Kidney (tissue), 13 donors: ENCODE measurements at regions not wholly inside any gene's neighbourhood (a gene's known extent, or its start where the extent isn't known, plus 50 kb on each side); places are given as distances from the start of the nearest gene placed in this dataset.

Experiments used
- DNase-seq, 5 donors: peaks; one replicate each; pipeline ENCODE4 v3.0.0-alpha.2; 2013 to 2020
- FAIRE-seq: peaks from 2 replicates; lab custom pipeline; 2012; peaks lifted over from hg19 to GRCh38; lab: Jason Lieb, UNC
- H3K27ac ChIP-seq, 2 donors: one replicate each; pipeline ENCODE4 v1.7.0; 2013; ENCODE audit warnings: low read depth in 2 of 2, low read length in 2 of 2, inconsistent platforms in 1 of 2
- H3K27me3 ChIP-seq: one replicate; pipeline ENCODE4 v1.7.1; 2013; ENCODE audit warnings: low read length, inconsistent platforms; ENCODE audit not compliant: control insufficient read depth, insufficient read depth
- H3K36me3 ChIP-seq, 3 donors: one replicate each; pipeline versions ENCODE4 v1.7.0 to v1.7.1; 2013; ENCODE audit warnings: low read length in 3 of 3, control low read depth in 1 of 3, inconsistent platforms in 1 of 3; ENCODE audit not compliant: insufficient read depth in 3 of 3, control insufficient read depth in 2 of 3
- H3K4me1 ChIP-seq, 3 donors: one replicate each; pipeline versions ENCODE4 v1.7.0 to v1.7.1; 2013; ENCODE audit warnings: low read length in 3 of 3, inconsistent platforms in 1 of 3, low read depth in 1 of 3; ENCODE audit not compliant: control insufficient read depth in 2 of 3, insufficient read depth in 2 of 3
- H3K4me3 ChIP-seq, 3 donors: one replicate each; pipeline versions ENCODE4 v1.7.0 to v1.8.1; 2013; ENCODE audit warnings: low read length in 3 of 3, control low read depth in 1 of 3, inconsistent platforms in 1 of 3
- H3K9ac ChIP-seq, 3 donors: one replicate each; pipeline versions ENCODE4 v1.7.0 to v1.7.1; 2013; ENCODE audit warnings: low read length in 3 of 3, control low read depth in 1 of 3, inconsistent platforms in 1 of 3
- H3K9me3 ChIP-seq, 3 donors: one replicate each; pipeline versions ENCODE4 v1.7.0 to v1.7.1; 2013; ENCODE audit warnings: low read length in 3 of 3, control low read depth in 1 of 3, inconsistent platforms in 1 of 3; ENCODE audit not compliant: control insufficient read depth in 2 of 3, insufficient read depth in 1 of 3
- intact Hi-C: fragments of 100-400 bp; cut with DNase I; formaldehyde crosslinking; loops from one replicate; pipeline ENCODE4 v1.11.1; 2022
- TF ChIP-seq, protein P1 (sequence below): IDR thresholded peaks from 3 replicates; pipeline ENCODE4 v1.5.1; 2012; ENCODE audit warnings: mild to moderate bottlenecking, moderate library complexity, borderline replicate concordance; ENCODE audit not compliant: insufficient read depth; ENCODE audit errors: extremely low read depth
- donor health status: control.
- donor health status: control.
- donor health status: control.
- donor health status: control.
- donor health status: control.
- donor health status: DM: yes; HTN: yes; CAD: no.
- donor health status: Normal renal cell carcinoma (clear cell type).

- Histone ChIP-seq H3K36me3 (no peaks in the 10 kb centered on the region), H3K27me3 (no peaks in the 10 kb centered on the region), H3K9ac (no peak overlapping the region), H3K4me3 (no peak overlapping the region), H3K4me1 (no peaks in the 10 kb centered on the region), H3K9me3 (no peaks in the 10 kb centered on the region), H3K27ac (no peak overlapping the region)
- intact Hi-C loops: no loop called here
- DNase-seq: no peak
- TF ChIP-seq, protein P1, sequence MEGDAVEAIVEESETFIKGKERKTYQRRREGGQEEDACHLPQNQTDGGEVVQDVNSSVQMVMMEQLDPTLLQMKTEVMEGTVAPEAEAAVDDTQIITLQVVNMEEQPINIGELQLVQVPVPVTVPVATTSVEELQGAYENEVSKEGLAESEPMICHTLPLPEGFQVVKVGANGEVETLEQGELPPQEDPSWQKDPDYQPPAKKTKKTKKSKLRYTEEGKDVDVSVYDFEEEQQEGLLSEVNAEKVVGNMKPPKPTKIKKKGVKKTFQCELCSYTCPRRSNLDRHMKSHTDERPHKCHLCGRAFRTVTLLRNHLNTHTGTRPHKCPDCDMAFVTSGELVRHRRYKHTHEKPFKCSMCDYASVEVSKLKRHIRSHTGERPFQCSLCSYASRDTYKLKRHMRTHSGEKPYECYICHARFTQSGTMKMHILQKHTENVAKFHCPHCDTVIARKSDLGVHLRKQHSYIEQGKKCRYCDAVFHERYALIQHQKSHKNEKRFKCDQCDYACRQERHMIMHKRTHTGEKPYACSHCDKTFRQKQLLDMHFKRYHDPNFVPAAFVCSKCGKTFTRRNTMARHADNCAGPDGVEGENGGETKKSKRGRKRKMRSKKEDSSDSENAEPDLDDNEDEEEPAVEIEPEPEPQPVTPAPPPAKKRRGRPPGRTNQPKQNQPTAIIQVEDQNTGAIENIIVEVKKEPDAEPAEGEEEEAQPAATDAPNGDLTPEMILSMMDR: no peak
- FAIRE-seq: no peak
These were observed 420.9 kb upstream of the POU3F3 start for GRCh38 chr2:104432991-104433390.

- Histone ChIP-seq H3K27me3 (no peaks in the 10 kb centered on the region), H3K4me1 (no peaks in the 10 kb centered on the region), H3K9ac (no peak overlapping the region), H3K4me3 (no peak overlapping the region), H3K27ac (no peak overlapping the region), H3K9me3 (no peaks in the 10 kb centered on the region), H3K36me3 (no peaks in the 10 kb centered on the region)
- no peak for FAIRE-seq
- TF ChIP-seq, protein P1: no peak
- DNase-seq: no peak
- intact Hi-C loops: no loop called here
These were observed 420.3 kb upstream of the POU3F3 start for GRCh38 chr2:104433657-104434056.

DNA sequence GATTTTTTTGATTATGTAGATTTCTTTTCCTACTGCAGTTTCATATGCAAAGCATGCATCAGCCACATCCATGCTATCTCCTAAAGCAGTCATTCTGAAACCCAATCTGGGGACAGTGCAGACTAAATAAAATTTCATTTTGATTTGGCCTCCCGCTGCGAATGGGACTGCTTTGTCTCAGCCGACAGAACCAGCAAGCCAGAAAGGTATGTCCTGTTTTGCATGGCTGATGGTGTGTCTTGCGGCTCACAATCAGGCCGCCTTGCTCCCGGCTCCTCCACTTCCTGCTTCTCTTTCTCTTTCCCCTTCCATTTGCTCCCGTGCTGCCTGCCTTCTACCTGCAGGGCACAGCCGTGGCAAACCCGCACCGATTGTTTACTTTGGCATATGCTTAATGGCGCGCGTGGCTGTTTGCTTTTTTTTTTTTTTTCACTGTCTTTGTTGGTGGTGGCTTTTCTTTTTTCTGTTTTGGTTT is 419.6 kb upstream of the POU3F3 start:
- Histone ChIP-seq H3K9me3 (no peaks in the 10 kb centered on the region), H3K9ac (peak overlapping the region in 2 of 3 donors; percentile 13 to 35), H3K36me3 (no peaks in the 10 kb centered on the region), H3K4me1 (no peaks in the 10 kb centered on the region), H3K27ac (no peak overlapping the region), H3K27me3 (no peaks in the 10 kb centered on the region), H3K4me3 (peak overlapping the region; percentile 45 to 62 (median 54))
- intact Hi-C loops: no loop called here
- TF ChIP-seq, protein P1: no peak
- FAIRE-seq (no peak), DNase-seq (peak; percentile 56 to 77 (median 69))

DNA sequence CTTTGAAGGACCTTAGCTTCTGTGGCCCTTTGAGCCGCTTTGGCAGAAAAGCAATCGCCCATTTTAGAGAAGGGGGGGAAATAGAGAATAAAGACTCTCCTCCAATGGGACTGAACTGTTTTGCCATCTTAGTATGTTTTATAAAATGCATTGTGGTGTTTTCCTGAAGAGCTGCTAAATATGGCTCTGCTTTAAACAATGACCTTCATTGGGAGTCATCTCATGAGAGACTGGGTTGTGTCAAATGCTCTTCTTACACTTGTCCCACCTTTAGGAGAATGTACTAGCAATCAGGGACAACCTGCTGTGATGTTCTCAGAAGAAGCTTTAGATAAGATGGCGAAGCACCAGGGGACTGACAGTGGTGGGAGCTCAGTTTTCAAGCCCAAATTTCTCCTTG is 418.9 kb upstream of the POU3F3 start:
- H3K27ac ChIP-seq: no peak overlapping the region

More for the DNA sequence above, 418.9 kb upstream of the POU3F3 start:
- no peaks in the 10 kb centered on the region for H3K36me3 ChIP-seq
- DNase-seq: no peak
- FAIRE-seq: no peak
- H3K4me3 ChIP-seq: peak overlapping the region in 2 of 3 donors; percentile 54 to 62
- H3K4me1 ChIP-seq: no peaks in the 10 kb centered on the region
- H3K27me3 ChIP-seq: no peaks in the 10 kb centered on the region
- intact Hi-C loops: no loop called here
- H3K9me3 ChIP-seq: no peaks in the 10 kb centered on the region
- TF ChIP-seq, protein P1: no peak
- H3K9ac ChIP-seq: peak overlapping the region in 1 of 3 donors; percentile 35
